ENCODE measurements at regions not wholly inside any gene's neighbourhood (a gene's known extent, or its start where the extent isn't known, plus 50 kb on each side); places are given as distances from the start of the nearest gene placed in this dataset.

DNA sequence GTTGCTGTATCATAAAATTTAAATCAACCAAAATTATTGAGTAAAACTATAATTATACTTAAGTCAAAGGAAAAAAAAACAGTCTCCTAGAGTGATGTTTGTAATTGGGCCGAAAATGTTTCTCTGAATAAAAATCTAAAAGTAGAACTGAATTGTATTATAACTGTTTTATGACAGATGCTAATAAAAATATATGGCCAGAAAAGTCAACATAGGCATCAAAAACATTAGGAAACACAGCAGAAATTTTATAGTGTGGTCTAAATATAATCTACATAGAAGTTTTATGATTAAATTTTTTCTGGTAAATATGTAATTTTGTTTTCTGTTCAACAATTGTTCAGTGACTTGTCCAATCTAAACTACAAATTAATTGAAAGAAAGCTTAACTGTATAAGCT, 277.8 kb downstream of the ALX1 start:
- 74% methylated on average over 1 of the region's 1 CpG for WGBS
- no peak for ATAC-seq
- Histone ChIP-seq H3K27ac (ENCODE audit: low read length) (no peak overlapping the region), H3K27me3 (ENCODE audit: control insufficient read depth, insufficient read depth) (no peaks in the 10 kb centered on the region), H3K9me3 (ENCODE audit: control insufficient read depth, low read length) (no peaks in the 10 kb centered on the region), H3K4me3 (ENCODE audit: low read length) (no peak overlapping the region), H3K4me1 (ENCODE audit: control insufficient read depth, insufficient read depth, low read length) (no peaks in the 10 kb centered on the region)
- no peak for DNase-seq
- intact Hi-C loops (cut with DNase I), result no loop called here

DNA sequence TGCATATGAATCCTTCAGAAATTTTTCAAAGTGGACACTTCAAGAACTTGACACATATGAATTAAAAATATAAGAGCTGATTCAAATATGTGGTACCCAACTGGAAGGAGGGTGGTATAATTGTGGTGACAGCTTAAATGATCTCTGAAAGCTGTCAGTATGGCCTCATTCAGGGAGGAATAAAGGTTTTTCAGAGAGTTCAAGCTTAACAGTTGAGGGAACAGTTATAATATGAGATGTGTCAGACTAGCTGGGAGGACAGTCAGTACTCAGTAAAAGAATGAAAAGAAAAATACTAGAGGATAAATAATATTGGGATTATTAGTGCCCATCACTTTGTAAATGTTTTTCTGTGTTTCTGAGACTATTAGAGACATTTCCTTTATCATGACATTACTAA, 277.5 kb downstream of the RASSF9 start:
- Histone ChIP-seq H3K27me3 (ENCODE audit: control insufficient read depth, insufficient read depth) (no peaks in the 10 kb centered on the region), H3K27ac (ENCODE audit: low read length) (no peak overlapping the region), H3K9me3 (ENCODE audit: control insufficient read depth, low read length) (no peaks in the 10 kb centered on the region), H3K4me1 (ENCODE audit: control insufficient read depth, insufficient read depth, low read length) (no peaks in the 10 kb centered on the region), H3K4me3 (ENCODE audit: low read length) (no peak overlapping the region)
- DNase-seq (no peak), ATAC-seq (no peak)
- intact Hi-C loops (cut with DNase I), result no loop called here

DNA sequence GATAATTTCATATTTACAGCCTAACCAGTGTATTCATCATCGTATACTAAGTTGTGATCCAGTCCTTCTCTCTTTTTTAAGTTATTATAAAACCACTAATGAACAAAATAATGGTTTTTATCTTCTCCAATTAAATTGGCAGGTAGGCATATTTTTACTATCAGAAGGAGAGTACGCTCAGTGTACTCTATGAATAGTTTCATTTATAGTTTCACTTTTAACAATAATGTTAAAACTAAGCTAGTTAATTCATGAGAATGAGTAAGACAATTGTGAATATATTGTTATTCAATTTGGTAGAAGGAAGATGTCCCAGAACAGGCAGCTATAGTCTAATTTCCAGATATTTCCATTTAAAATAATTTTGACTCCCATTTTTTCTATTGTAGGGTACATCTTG, 277.1 kb downstream of the RASSF9 start:
- Histone ChIP-seq H3K4me3 (ENCODE audit: low read length) (no peak overlapping the region), H3K4me1 (ENCODE audit: control insufficient read depth, insufficient read depth, low read length) (no peaks in the 10 kb centered on the region), H3K9me3 (ENCODE audit: control insufficient read depth, low read length) (no peaks in the 10 kb centered on the region), H3K27ac (ENCODE audit: low read length) (no peak overlapping the region), H3K27me3 (ENCODE audit: control insufficient read depth, insufficient read depth) (no peaks in the 10 kb centered on the region)
- DNase-seq (no peak), ATAC-seq (no peak)
- 66% methylated on average over 2 of the region's 2 CpGs for WGBS
- intact Hi-C loops (cut with DNase I), result no loop called here

DNA sequence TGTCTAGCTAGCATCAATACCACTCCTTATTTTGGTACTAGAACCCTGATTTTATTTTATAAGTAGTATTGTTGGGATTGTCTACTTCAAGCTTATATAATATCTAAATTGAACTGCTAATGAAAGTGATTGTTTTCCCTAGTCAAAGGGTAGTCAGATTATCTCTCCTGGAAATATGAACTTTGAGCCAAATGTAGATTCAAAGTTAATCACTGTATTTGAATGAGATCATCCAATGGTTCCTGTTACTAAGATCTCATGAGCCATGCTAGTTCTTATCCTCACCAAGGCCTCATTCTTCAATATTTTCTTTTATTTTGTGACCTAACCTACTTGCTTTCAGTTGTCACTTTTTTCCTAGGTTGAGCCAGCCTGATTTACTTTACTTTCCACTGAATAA, 276.7 kb downstream of the RASSF9 start:
- intact Hi-C loops (cut with DNase I), result no loop called here
- DNase-seq, result no peak
- Histone ChIP-seq H3K4me1 (ENCODE audit: control insufficient read depth, insufficient read depth, low read length) (no peaks in the 10 kb centered on the region), H3K4me3 (ENCODE audit: low read length) (no peak overlapping the region), H3K27ac (ENCODE audit: low read length) (no peak overlapping the region), H3K9me3 (ENCODE audit: control insufficient read depth, low read length) (no peaks in the 10 kb centered on the region), H3K27me3 (ENCODE audit: control insufficient read depth, insufficient read depth) (no peaks in the 10 kb centered on the region)
- no peak for ATAC-seq

DNA sequence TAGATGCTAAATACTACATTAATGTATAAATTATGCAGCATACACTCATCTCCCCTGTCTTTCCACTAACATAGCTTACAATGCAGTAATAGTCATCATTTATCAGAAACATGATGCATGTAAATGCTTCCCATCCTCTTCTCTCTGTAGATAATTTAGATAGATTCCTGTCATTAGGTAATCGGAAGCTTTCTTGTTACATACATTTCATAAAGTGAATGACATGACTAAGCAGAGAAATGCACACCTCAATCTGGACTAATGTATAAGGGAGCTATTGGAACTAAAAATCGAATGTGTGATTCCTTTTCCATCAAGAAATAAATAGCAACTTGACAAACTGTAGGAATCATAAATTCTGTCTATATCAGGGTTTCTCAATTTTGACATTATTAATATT, 273.4 kb downstream of the RASSF9 start:
- ATAC-seq (no peak), DNase-seq (no peak)
- Histone ChIP-seq H3K4me3 (ENCODE audit: low read length) (no peak overlapping the region), H3K9me3 (ENCODE audit: control insufficient read depth, low read length) (no peaks in the 10 kb centered on the region), H3K27ac (ENCODE audit: low read length) (no peak overlapping the region), H3K27me3 (ENCODE audit: control insufficient read depth, insufficient read depth) (no peaks in the 10 kb centered on the region), H3K4me1 (ENCODE audit: control insufficient read depth, insufficient read depth, low read length) (no peaks in the 10 kb centered on the region)
- WGBS, result 87% methylated on average over 2 of the region's 2 CpGs
- intact Hi-C loops (cut with DNase I), result no loop called here

DNA sequence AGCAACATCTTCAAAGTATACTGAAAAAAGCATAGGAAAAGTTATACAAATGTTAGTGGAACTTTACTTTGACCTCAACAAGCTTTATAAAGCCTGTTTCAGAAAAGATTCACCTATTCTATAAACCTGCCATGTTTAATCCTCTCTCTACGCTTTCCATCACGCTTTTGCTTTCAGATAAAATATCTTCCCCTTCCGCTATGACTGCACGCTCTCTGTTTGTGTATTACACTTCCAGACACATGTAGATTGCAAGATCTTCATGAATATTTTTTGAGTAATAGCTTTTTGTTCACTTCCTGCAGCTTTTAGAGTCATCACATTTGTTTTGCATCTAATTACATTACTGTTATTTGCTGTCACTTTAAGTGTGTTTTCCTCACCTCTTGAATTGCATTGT, 271.4 kb downstream of the RASSF9 start:
- intact Hi-C loops (cut with DNase I), result no loop called here
- H3K4me3 ChIP-seq (ENCODE audit: low read length), result no peak overlapping the region
- H3K9me3 ChIP-seq (ENCODE audit: control insufficient read depth, low read length), result no peaks in the 10 kb centered on the region
- no peaks in the 10 kb centered on the region for H3K4me1 ChIP-seq (ENCODE audit: control insufficient read depth, insufficient read depth, low read length)
- DNase-seq (no peak), ATAC-seq (no peak)
- WGBS, result 88% methylated on average over 4 of the region's 4 CpGs
- no peaks in the 10 kb centered on the region for H3K27me3 ChIP-seq (ENCODE audit: control insufficient read depth, insufficient read depth)
- H3K27ac ChIP-seq (ENCODE audit: low read length), result no peak overlapping the region

DNA sequence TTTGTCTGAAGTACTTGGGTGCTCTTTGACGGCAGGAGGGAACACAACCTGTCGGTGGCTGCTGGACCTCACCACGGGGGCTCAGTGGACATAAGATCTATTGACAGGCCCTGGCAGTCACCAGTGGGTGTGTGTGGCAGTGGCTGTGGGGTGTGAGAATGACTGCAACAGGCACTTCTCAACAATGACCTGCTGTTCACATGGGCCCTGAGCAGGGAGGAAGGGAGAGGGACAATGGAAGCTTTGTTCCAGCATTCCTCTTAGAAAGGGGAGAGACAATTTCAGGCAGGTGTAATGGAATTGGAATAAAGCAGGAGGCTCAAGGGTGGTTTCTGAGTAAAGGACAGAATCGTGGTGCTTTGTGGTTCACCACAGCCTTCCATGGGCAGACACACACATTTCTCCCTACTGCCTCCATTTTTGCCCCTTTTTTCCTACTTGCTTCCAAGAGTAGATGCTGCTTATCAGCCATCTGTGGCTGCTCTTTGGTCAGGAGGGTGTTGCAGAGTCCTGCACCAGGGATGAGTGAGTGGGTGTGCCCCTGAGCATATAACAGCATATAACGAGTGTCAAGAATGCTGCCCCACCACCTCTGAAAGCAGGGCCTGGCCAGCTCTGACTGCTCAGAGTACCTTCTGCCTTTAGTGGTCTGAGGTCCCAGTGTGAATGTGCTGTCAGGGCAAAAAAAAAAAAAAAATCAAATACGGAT, 267.7 kb downstream of the RASSF9 start:
- ATAC-seq, result no peak
- intact Hi-C loops (cut with DNase I), result no loop called here
- WGBS, result 82% methylated on average over 6 of the region's 6 CpGs

DNA sequence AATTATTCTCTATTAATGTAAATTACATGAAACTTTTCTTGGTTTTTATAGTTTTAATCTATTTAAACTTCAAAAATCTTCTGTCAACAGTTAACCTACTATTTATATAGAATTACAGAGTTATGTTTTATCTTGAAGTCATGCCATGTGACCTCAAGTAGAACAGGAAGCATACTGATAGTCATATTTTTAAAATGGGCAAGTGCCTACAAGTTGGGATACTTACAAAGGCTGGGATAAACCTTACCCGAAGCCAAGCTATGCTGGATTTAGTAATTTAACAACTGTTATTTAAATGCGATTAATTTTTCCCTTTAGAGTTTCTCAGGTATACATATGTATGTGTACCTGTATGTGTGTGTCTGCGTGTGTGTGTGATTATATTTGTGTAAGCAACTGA, 266.9 kb downstream of the RASSF9 start:
- DNase-seq (no peak), ATAC-seq (no peak)
- Histone ChIP-seq H3K27ac (ENCODE audit: low read length) (no peak overlapping the region), H3K27me3 (ENCODE audit: control insufficient read depth, insufficient read depth) (no peaks in the 10 kb centered on the region), H3K4me3 (ENCODE audit: low read length) (no peak overlapping the region), H3K9me3 (ENCODE audit: control insufficient read depth, low read length) (no peaks in the 10 kb centered on the region), H3K4me1 (ENCODE audit: control insufficient read depth, insufficient read depth, low read length) (no peaks in the 10 kb centered on the region)
- WGBS, result 91% methylated on average over 3 of the region's 3 CpGs
- intact Hi-C loops (cut with DNase I), result no loop called here

More for the DNA sequence above, 267.7 kb downstream of the RASSF9 start:
- Histone ChIP-seq H3K9me3 (ENCODE audit: control insufficient read depth, low read length) (no peaks in the 10 kb centered on the region), H3K4me1 (ENCODE audit: control insufficient read depth, insufficient read depth, low read length) (no peaks in the 10 kb centered on the region), H3K27me3 (ENCODE audit: control insufficient read depth, insufficient read depth) (no peaks in the 10 kb centered on the region), H3K4me3 (ENCODE audit: low read length) (no peak overlapping the region), H3K27ac (ENCODE audit: low read length) (no peak overlapping the region)
- DNase-seq, result no peak

DNA sequence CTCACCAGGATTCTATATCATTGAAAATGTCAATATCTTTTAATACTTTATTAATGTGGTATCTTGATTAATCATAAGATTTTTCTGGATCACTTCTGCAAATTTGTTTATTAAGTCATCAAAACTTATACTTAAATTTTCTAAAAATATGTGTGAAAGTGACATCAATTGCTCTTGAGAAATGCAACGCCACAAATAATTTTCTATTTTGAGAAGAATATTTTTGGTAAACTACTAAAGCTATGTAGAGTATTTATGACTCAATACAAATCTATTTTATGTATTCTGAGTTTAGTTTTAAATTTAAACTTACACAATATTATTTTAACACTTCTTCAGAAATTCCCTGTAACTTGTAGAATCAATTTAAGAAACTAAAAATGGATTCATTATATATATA, 263.3 kb downstream of the RASSF9 start:
- no peak for DNase-seq
- intact Hi-C loops (cut with DNase I), result loop anchor here in 1 of 4 donors (10.0 kb wide), 1 partner anchor 292 kb away; no protein-coding TSS in a partner anchor
- ATAC-seq, result no peak
- H3K27me3 ChIP-seq (ENCODE audit: control insufficient read depth, insufficient read depth), result no peaks in the 10 kb centered on the region
- no peak overlapping the region for H3K27ac ChIP-seq (ENCODE audit: low read length)
- no peak overlapping the region for H3K4me3 ChIP-seq (ENCODE audit: low read length)
- H3K9me3 ChIP-seq (ENCODE audit: control insufficient read depth, low read length), result no peaks in the 10 kb centered on the region
- 68% methylated on average over 1 of the region's 1 CpG for WGBS
- H3K4me1 ChIP-seq (ENCODE audit: control insufficient read depth, insufficient read depth, low read length), result no peaks in the 10 kb centered on the region

DNA sequence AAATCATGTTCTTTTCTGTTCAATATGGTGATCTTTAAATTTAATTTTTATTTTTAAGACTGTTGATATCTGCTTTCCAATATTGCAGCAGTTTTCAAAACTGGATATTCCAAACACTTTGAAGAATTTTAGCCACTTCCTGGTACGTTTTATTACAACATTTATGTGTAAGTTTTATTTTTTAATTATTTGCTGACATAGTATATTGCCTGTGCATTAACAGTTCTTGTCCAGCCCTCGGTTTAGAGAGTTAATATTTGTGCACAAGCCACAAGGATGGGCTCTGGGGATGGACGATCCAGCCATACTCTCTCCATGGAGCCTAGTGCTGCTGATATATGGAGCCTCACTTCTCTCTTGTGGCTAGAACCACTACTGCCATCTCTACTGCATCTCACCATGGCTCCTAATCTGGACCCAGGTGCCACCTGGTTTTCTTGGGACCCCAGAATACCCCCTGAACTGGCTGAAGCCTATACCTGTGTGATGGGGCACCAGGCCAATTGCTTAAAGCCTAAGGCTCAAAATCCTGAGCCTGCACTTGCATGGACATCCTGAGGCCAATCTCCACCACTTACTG, 262.5 kb downstream of the RASSF9 start:
- WGBS, result 65% methylated on average over 3 of the region's 3 CpGs

DNA sequence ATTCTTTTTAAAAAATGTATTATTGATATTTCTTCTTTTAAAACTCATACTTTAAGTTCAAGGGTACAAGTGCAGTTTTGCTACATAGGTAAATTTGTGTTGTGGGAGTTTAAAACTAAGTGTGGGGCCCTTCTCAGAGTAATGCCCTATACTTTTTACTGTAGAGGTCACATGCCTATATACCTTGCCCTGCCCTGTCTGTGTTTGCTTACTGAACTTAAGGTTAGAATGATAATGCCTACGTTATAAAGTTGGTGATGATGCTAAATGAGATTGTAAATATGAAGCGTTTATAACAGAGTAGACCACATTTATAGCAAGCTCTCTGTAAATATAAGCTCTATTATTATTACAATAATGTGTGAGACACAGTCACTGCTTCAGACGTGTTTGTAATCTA, 261.9 kb downstream of the RASSF9 start:
- Histone ChIP-seq H3K9me3 (ENCODE audit: control insufficient read depth, low read length) (no peaks in the 10 kb centered on the region), H3K4me1 (ENCODE audit: control insufficient read depth, insufficient read depth, low read length) (no peaks in the 10 kb centered on the region), H3K4me3 (ENCODE audit: low read length) (no peak overlapping the region), H3K27me3 (ENCODE audit: control insufficient read depth, insufficient read depth) (no peaks in the 10 kb centered on the region), H3K27ac (ENCODE audit: low read length) (no peak overlapping the region)
- intact Hi-C loops (cut with DNase I), result loop anchor here in 1 of 4 donors (10.0 kb wide), 1 partner anchor 291 kb away; no protein-coding TSS in a partner anchor
- DNase-seq (no peak), ATAC-seq (no peak)
- WGBS, result 91% methylated on average over 3 of the region's 3 CpGs

More for the DNA sequence above, 262.5 kb downstream of the RASSF9 start:
- intact Hi-C loops (cut with DNase I), result loop anchor here in 1 of 4 donors (10.0 kb wide), 1 partner anchor 291 kb away; no protein-coding TSS in a partner anchor
- DNase-seq, result no peak
- Histone ChIP-seq H3K27me3 (ENCODE audit: control insufficient read depth, insufficient read depth) (no peaks in the 10 kb centered on the region), H3K27ac (ENCODE audit: low read length) (no peak overlapping the region), H3K9me3 (ENCODE audit: control insufficient read depth, low read length) (no peaks in the 10 kb centered on the region), H3K4me1 (ENCODE audit: control insufficient read depth, insufficient read depth, low read length) (no peaks in the 10 kb centered on the region), H3K4me3 (ENCODE audit: low read length) (no peak overlapping the region)
- no peak for ATAC-seq

Measured in right cardiac atrium (tissue), 5 donors.